Karpas-422 (cell line): ENCODE measurements at regions not wholly inside any gene's neighbourhood (a gene's known extent, or its start where the extent isn't known, plus 50 kb on each side); places are given as distances from the start of the nearest gene placed in this dataset. TPM values are rescaled to one million over a fixed set of nuclear protein-coding genes. Genes with fewer than 3 reads are reported as not detected.
"Not testable (repeated sequence)": the region's sequence is repeated elsewhere in the genome, so short reads cannot be mapped to it uniquely, and the experiment has no call there.

Experiments
- DNase-seq: peaks from one replicate; pipeline ENCODE4 v3.0.0-alpha.2; 2015
- H2AFZ ChIP-seq: fragments of 200-600 bp; sonication (generic); 2 replicates; pipeline ENCODE4 v1.6.1; 2014; ENCODE audit warnings: antibody characterized with exemption, low read length, mixed read lengths
- H3K27ac ChIP-seq: fragments of 200-600 bp; sonication (generic); 2 replicates; pipeline ENCODE4 v1.5.1; 2014; ENCODE audit warnings: mild to moderate bottlenecking, low read length, moderate library complexity
- H3K27me3 ChIP-seq: fragments of 200-600 bp; sonication (generic); 2 replicates; pipeline ENCODE4 v1.6.1; 2014; ENCODE audit warnings: low read length, mixed read lengths
- H3K36me3 ChIP-seq: fragments of 200-600 bp; sonication (generic); 2 replicates; pipeline ENCODE4 v1.6.1; 2014; ENCODE audit warnings: low read length, mixed read lengths; ENCODE audit not compliant: insufficient read depth
- H3K4me1 ChIP-seq: fragments of 200-600 bp; sonication (generic); 2 replicates; pipeline ENCODE4 v1.6.1; 2014; ENCODE audit warnings: mild to moderate bottlenecking, low read length, mixed read lengths
- H3K4me2 ChIP-seq: fragments of 200-600 bp; sonication (generic); 2 replicates; pipeline ENCODE4 v1.6.1; 2014; ENCODE audit warnings: low read length, low read depth, mild to moderate bottlenecking; ENCODE audit not compliant: poor library complexity, severe bottlenecking
- H3K4me3 ChIP-seq: fragments of 200-600 bp; sonication (generic); 2 replicates; pipeline ENCODE4 v1.5.1; 2014; ENCODE audit warnings: mild to moderate bottlenecking, antibody characterized with exemption, low read length, mixed read lengths
- H3K79me2 ChIP-seq: fragments of 200-600 bp; sonication (generic); 2 replicates; pipeline ENCODE4 v1.6.1; 2014; ENCODE audit warnings: mild to moderate bottlenecking, low read length, mixed read lengths
- H3K9ac ChIP-seq: fragments of 200-600 bp; sonication (generic); 2 replicates; pipeline ENCODE4 v1.6.0; 2014; ENCODE audit warnings: low read length
- H3K9me2 ChIP-seq: fragments of 200-600 bp; sonication (generic), shearing (Covaris generic); replicated peaks from 2 replicates; pipeline ENCODE4 v1.6.0; 2014; ENCODE audit warnings: mild to moderate bottlenecking, low read length, moderate library complexity; ENCODE audit not compliant: insufficient read depth
- H3K9me3 ChIP-seq: fragments of 300-700, 200-600 bp; sonication (generic); 2 replicates; pipeline ENCODE4 v1.6.1; 2014; ENCODE audit warnings: low read length, mixed read lengths
- H4K20me1 ChIP-seq: fragments of 200-600 bp; sonication (generic); 2 replicates; pipeline ENCODE4 v1.6.1; 2014; ENCODE audit warnings: mild to moderate bottlenecking, antibody characterized with exemption, low read length, low read depth; ENCODE audit not compliant: insufficient read depth
- small RNA-seq: library from RNA; depleted of rRNA; stranded (forward); fragments of <200 nt; gene quantifications from one replicate; pipeline ENCODE3, GENCODE V24; 2014

- Histone ChIP-seq H3K4me3 (no peak overlapping the region), H3K9ac (no peak overlapping the region), H3K27ac (no peak overlapping the region), H3K4me1 (no peaks in the 10 kb centered on the region), H3K27me3 (no peaks in the 10 kb centered on the region), H3K36me3 (no peaks in the 10 kb centered on the region), H3K9me3 (no peaks in the 10 kb centered on the region), H3K9me2 (no peaks in the 10 kb centered on the region), H4K20me1 (no peaks in the 10 kb centered on the region), H3K4me2 (no peak overlapping the region), H3K79me2 (no peaks in the 10 kb centered on the region), H2AFZ (no peak overlapping the region)
- DNase-seq = no peak
Measured at GRCh38 chr18:14189858-14190257, 57.6 kb upstream of the ZNF519 start.

- not testable (repeated sequence) for H3K27ac ChIP-seq, H2AFZ ChIP-seq, H3K9me2 ChIP-seq, H4K20me1 ChIP-seq, DNase-seq, H3K36me3 ChIP-seq, H3K79me2 ChIP-seq, H3K4me2 ChIP-seq, H3K4me3 ChIP-seq, H3K9me3 ChIP-seq, H3K27me3 ChIP-seq, H3K4me1 ChIP-seq, H3K9ac ChIP-seq
Measured at GRCh38 chr18:14188751-14189406, 56.6 kb upstream of the ZNF519 start.

Small RNA genes lying in the stretch of these regions (small RNA-seq; reads per million reads assigned to genes)
- not detected for gene RNU6-316P
